GM12878 (cell line): ENCODE measurements at regions not wholly inside any gene's neighbourhood (a gene's known extent, or its start where the extent isn't known, plus 50 kb on each side); places are given as distances from the start of the nearest gene placed in this dataset.

Experiments used
- ATAC-seq: fragments of 200-7000 bp; cut with Tn5 transposase; 3 replicates; pipeline ENCODE4 v1.9.1; 2020; ENCODE audit warnings: mild to moderate bottlenecking, moderate library complexity
- BruUV-seq: library from RNA; stranded (reverse); fragments of 400-500 nt; replicated peaks from 2 replicates; lab custom pipeline; 2021; lab: Mats Ljungman, UMichigan
- CTCF ChIA-PET: fragments of 300-600 bp; sonication (Branson Sonifier 250); formaldehyde crosslinking; extraction: SDS; loops from one replicate; lab custom pipeline; 2021; ENCODE audit warnings: inconsistent platforms; lab: Yijun Ruan, JAX
- POLR2A ChIA-PET: fragments of 350-600 bp; formaldehyde crosslinking; extraction: SDS; loops from one replicate; lab custom pipeline; 2021; ENCODE audit warnings: inconsistent platforms; lab: Charles Lee
- RAD21 ChIA-PET: fragments of 300-600 bp; sonication (Branson Sonifier 250); formaldehyde crosslinking; loops from one replicate; lab custom pipeline; 2023; ENCODE audit warnings: antibody characterized with exemption; ENCODE audit not compliant: unreplicated experiment; lab: Charles Lee
- SMC1A ChIA-PET: fragments of 300-600 bp; sonication (Branson Sonifier 250); formaldehyde crosslinking; loops from one replicate; lab custom pipeline; 2023; ENCODE audit not compliant: unreplicated experiment, uncharacterized antibody; lab: Charles Lee
- DNase-seq: peaks from one replicate; pipeline ENCODE4 v3.0.0-alpha.2; 2011; ENCODE audit warnings: low read depth, low spot score
- FAIRE-seq: peaks from 3 replicates; lab custom pipeline; 2011; peaks lifted over from hg19 to GRCh38; lab: Jason Lieb, UNC
- H2AFZ ChIP-seq: 2 replicates; pipeline ENCODE4 v1.6.0; 2011; ENCODE audit warnings: low read depth, low read length, control low read depth; ENCODE audit not compliant: control insufficient read depth
- H3K27ac ChIP-seq: 2 replicates; pipeline ENCODE4 v1.5.1; 2011; ENCODE audit warnings: control low read depth; ENCODE audit not compliant: control insufficient read depth, insufficient read depth
- H3K27me3 ChIP-seq, 2 experiments: replicated peaks in 1 of 2; 2 replicates each; pipeline versions ENCODE4 v1.6.0 to v1.6.1; 2011; ENCODE audit warnings: low read length in 1 of 2; ENCODE audit not compliant: control insufficient read depth in 2 of 2, insufficient read depth in 2 of 2
- H3K36me3 ChIP-seq, 2 experiments: 2 replicates each; pipeline ENCODE4 v1.5.1; 2011; ENCODE audit warnings: low read length in 1 of 2; ENCODE audit not compliant: control insufficient read depth in 2 of 2, insufficient read depth in 2 of 2
- H3K4me1 ChIP-seq: 2 replicates; pipeline ENCODE4 v1.6.1; 2011; ENCODE audit warnings: mild to moderate bottlenecking, low read length, moderate library complexity, mixed read lengths; ENCODE audit not compliant: control insufficient read depth, insufficient read depth
- H3K4me2 ChIP-seq: 2 replicates; pipeline ENCODE4 v1.6.0; 2011; ENCODE audit warnings: control low read depth; ENCODE audit not compliant: control insufficient read depth, insufficient read depth
- H3K4me3 ChIP-seq: fragments of 200-600 bp; sonication (generic); 2 replicates; pipeline ENCODE4 v1.5.1; 2016
- H3K79me2 ChIP-seq: 2 replicates; pipeline ENCODE4 v1.6.0; 2011; ENCODE audit warnings: low read length; ENCODE audit not compliant: control insufficient read depth, insufficient read depth
- H3K9ac ChIP-seq: 2 replicates; pipeline ENCODE4 v1.8.0; 2011; ENCODE audit warnings: low read length, control low read depth, mixed read lengths; ENCODE audit not compliant: control insufficient read depth, insufficient read depth
- H3K9me3 ChIP-seq: replicated peaks from 3 replicates; pipeline ENCODE4 v1.5.1; 2011; ENCODE audit warnings: mild to moderate bottlenecking, low read length; ENCODE audit not compliant: control insufficient read depth, insufficient read depth
- H4K20me1 ChIP-seq: 2 replicates; pipeline ENCODE4 v1.6.0; 2011; ENCODE audit not compliant: control insufficient read depth, insufficient read depth
- ATF7 ChIP-seq: fragments of 450-650 bp; IDR thresholded peaks from 2 replicates; pipeline ENCODE4 v1.6.1; 2016; ENCODE audit warnings: low read depth, mild to moderate bottlenecking
- CHD2 ChIP-seq: IDR thresholded peaks from 2 replicates; pipeline ENCODE4 v1.6.1; 2011; ENCODE audit warnings: low read depth, low read length, improper control_type of control experiment, borderline replicate concordance
- EED ChIP-seq: sonication (generic); IDR thresholded peaks from 2 replicates; pipeline ENCODE4 v1.6.1; 2016; ENCODE audit warnings: antibody characterized with exemption, low read depth
- KAT2A ChIP-seq: conservative IDR thresholded peaks from 2 replicates; pipeline ENCODE4 v1.6.1; 2011; ENCODE audit warnings: low read depth, low read length; ENCODE audit not compliant: control insufficient read depth
- MEF2B ChIP-seq: fragments of 450-650 bp; IDR thresholded peaks from 2 replicates; pipeline ENCODE4 v1.6.1; 2018; ENCODE audit warnings: mild to moderate bottlenecking, moderate library complexity; ENCODE audit not compliant: partially characterized antibody, poor library complexity, severe bottlenecking
- NFIC ChIP-seq: IDR thresholded peaks from 2 replicates; pipeline ENCODE4 v1.6.1; 2012; ENCODE audit warnings: low read depth, mild to moderate bottlenecking, inconsistent platforms, low read length, moderate library complexity
- NFYA ChIP-seq: IDR thresholded peaks from 2 replicates; pipeline ENCODE4 v1.6.1; 2011; ENCODE audit warnings: low read depth, mild to moderate bottlenecking, low read length, improper control_type of control experiment, borderline replicate concordance
- NFYB ChIP-seq: IDR thresholded peaks from 2 replicates; pipeline ENCODE4 v1.6.1; 2011; ENCODE audit warnings: low read depth, mild to moderate bottlenecking, low read length, improper control_type of control experiment, moderate library complexity; ENCODE audit not compliant: insufficient read depth
- NR2C1 ChIP-seq: fragments of 450-650 bp; IDR thresholded peaks from 2 replicates; pipeline ENCODE4 v1.6.1; 2017; ENCODE audit warnings: antibody characterized with exemption, mild to moderate bottlenecking, moderate library complexity
- PML ChIP-seq: IDR thresholded peaks from 2 replicates; pipeline ENCODE4 v1.6.1; 2012; ENCODE audit warnings: low read length, inconsistent platforms
- SMAD1 ChIP-seq: fragments of 450-650 bp; IDR thresholded peaks from 2 replicates; pipeline ENCODE4 v1.6.1; 2018; ENCODE audit warnings: mild to moderate bottlenecking, low read depth; ENCODE audit not compliant: partially characterized antibody
- STAT3 ChIP-seq: IDR thresholded peaks from 2 replicates; pipeline ENCODE4 v1.6.1; 2011; ENCODE audit warnings: low read depth, low read length, improper control_type of control experiment
- TCF7 ChIP-seq: IDR thresholded peaks from 2 replicates; pipeline ENCODE4 v1.6.1; 2014; ENCODE audit warnings: antibody characterized with exemption, borderline replicate concordance
- WRNIP1 ChIP-seq: IDR thresholded peaks from 2 replicates; pipeline ENCODE4 v1.6.1; 2011; ENCODE audit warnings: low read depth, low read length, improper control_type of control experiment, borderline replicate concordance
- ZNF217 ChIP-seq: fragments of 450-650 bp; IDR thresholded peaks from 2 replicates; pipeline ENCODE4 v1.6.1; 2017; ENCODE audit warnings: antibody characterized with exemption, mild to moderate bottlenecking
- WGBS: methylation state at CpG from one replicate; pipeline ENCODE4 v1.1.6; 2016; ENCODE audit warnings: low lambda C conversion rate; ENCODE audit not compliant: insufficient replicate concordance, insufficient coverage; ENCODE audit errors: missing lambda C conversion rate; 5-methylcytosine and 5-hydroxymethylcytosine counted together
- in situ Hi-C: fragments of 300-500 bp; cut with MboI; formaldehyde crosslinking; loops from 9 replicates; pipeline ENCODE4 v1.14.3; 2018; ENCODE audit warnings: mixed read lengths
- intact Hi-C: fragments of 100-400 bp; cut with micrococcal nuclease; formaldehyde crosslinking; loops from one replicate; pipeline ENCODE4 v1.14.2; 2022; ENCODE audit not compliant: unreplicated experiment
- TF ChIP-seq, protein P1 (sequence below): IDR thresholded peaks from 2 replicates; pipeline ENCODE4 v1.6.1; 2011; ENCODE audit warnings: low read depth, low read length, improper control_type of control experiment, borderline replicate concordance
- TF ChIP-seq, protein P2 (sequence below): fragments of 450-650 bp; IDR thresholded peaks from 2 replicates; pipeline ENCODE4 v1.6.1; 2018; ENCODE audit warnings: borderline replicate concordance, mild to moderate bottlenecking; ENCODE audit not compliant: partially characterized antibody
- TF ChIP-seq, protein P3 (sequence below): fragments of 450-650 bp; IDR thresholded peaks from 2 replicates; pipeline ENCODE4 v1.6.1; 2017; ENCODE audit warnings: low read depth, mild to moderate bottlenecking, moderate library complexity

DNA sequence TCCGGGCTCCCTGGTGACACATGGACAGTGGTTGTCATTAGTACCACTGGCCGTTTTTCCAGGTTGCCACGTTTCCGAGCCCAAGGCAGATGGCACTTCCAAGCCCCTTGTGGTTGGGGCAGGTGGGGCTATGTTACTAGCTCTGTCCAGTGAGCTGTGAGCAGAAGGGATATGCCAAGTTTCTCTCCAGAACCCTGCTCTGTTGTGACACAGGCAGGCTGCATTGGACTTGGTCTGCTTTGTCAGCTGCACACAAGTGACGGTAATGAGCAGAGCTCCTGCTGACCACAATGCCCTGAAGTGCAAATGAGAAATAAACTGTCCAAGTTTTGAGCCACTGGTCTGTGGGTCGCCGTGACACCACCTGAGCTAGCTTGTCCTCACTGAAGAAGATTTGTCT lies 118.8 kb downstream of the GYPC start (continued):
- TF ChIP-seq CHD2: no peak
- TF ChIP-seq NFYB: no peak
- TF ChIP-seq, protein P1, sequence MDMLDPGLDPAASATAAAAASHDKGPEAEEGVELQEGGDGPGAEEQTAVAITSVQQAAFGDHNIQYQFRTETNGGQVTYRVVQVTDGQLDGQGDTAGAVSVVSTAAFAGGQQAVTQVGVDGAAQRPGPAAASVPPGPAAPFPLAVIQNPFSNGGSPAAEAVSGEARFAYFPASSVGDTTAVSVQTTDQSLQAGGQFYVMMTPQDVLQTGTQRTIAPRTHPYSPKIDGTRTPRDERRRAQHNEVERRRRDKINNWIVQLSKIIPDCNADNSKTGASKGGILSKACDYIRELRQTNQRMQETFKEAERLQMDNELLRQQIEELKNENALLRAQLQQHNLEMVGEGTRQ: no peak
- TF ChIP-seq EED: no peak
- TF ChIP-seq WRNIP1: no peak
- no peak for TF ChIP-seq MEF2B
- TF ChIP-seq ATF7: no peak
- TF ChIP-seq ZNF217: no peak

DNA sequence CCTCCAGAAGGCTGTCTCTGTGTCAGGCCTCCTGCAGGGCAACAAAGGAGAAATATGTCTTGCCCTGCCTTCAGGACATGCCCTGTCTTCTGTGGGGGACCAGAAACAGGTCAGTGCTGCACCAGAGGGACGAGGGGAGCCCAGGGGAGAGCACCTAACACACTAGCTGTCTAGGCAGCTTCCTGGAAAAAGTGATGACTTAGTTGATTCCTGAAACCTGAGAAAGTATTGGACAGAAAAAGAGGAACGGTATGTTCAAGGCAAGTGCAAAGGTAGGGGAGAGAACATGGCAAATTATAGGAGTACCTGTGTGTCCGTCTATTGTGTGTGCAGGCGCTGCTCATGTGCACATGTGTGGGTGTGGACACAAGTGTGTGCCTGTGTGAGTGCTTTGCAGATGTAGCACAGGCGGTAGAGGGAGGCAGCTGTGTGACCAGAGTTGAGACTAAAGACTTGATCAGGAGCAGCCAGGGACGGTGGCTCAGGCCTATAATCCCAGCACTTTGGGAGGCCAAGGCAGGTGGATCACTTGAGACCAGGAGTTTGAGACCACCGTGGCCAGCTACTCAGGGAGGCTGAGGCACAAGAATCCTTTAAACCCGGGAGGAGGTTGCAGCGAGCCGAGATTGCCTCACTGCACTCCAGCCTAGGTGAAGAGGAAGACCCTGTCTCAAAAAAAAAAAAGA lies 119.5 kb downstream of the GYPC start:
- ATAC-seq: no peak
- intact Hi-C loops: loop anchor here (5.0 to 10.0 kb wide), 2 partner anchors 118 to 1971 kb away; partner anchors contain the start of gene GYPC
- DNase-seq: no peak
- no peak overlapping the region for H3K4me2 ChIP-seq
- BruUV-seq: no TSS peak
- H3K27me3 ChIP-seq: no peaks in the 10 kb centered on the region
- in situ Hi-C loops: no loop called here
- no peaks in the 10 kb centered on the region for H3K79me2 ChIP-seq
- ChIA-PET SMC1A (interaction anchor here (0.9 to 6.4 kb wide), 2 partner anchors 125 to 247 kb away, joined by 3 to 58 read pairs; no protein-coding TSS in a partner anchor), POLR2A (no interaction called here), CTCF (interaction anchor here (2.2 to 7.6 kb wide), 2 partner anchors 27 to 248 kb away, joined by 8 to 124 read pairs; no protein-coding TSS in a partner anchor), RAD21 (interaction anchor here (0.9 to 5.1 kb wide), 5 partner anchors 111 to 248 kb away, joined by 3 to 58 read pairs (median 7); no protein-coding TSS in a partner anchor)
- H4K20me1 ChIP-seq: no peaks in the 10 kb centered on the region
- H3K27ac ChIP-seq: no peak overlapping the region
- H3K9ac ChIP-seq: no peak overlapping the region
- no peaks in the 10 kb centered on the region for H3K36me3 ChIP-seq
- H2AFZ ChIP-seq: no peak overlapping the region
- FAIRE-seq: no peak
- H3K9me3 ChIP-seq: no peaks in the 10 kb centered on the region
- WGBS: 32% methylated on average over 10 of the region's 10 CpGs
- H3K4me3 ChIP-seq: no peak overlapping the region
- H3K4me1 ChIP-seq: peaks cover 6% of the 10 kb centered on the region
- TF ChIP-seq TCF7 (no peak), NR2C1 (no peak), EED (no peak), SMAD1 (no peak), NFIC (no peak), STAT3 (no peak), PML (no peak), KAT2A (no peak), NFYA (no peak)
- TF ChIP-seq, protein P2, sequence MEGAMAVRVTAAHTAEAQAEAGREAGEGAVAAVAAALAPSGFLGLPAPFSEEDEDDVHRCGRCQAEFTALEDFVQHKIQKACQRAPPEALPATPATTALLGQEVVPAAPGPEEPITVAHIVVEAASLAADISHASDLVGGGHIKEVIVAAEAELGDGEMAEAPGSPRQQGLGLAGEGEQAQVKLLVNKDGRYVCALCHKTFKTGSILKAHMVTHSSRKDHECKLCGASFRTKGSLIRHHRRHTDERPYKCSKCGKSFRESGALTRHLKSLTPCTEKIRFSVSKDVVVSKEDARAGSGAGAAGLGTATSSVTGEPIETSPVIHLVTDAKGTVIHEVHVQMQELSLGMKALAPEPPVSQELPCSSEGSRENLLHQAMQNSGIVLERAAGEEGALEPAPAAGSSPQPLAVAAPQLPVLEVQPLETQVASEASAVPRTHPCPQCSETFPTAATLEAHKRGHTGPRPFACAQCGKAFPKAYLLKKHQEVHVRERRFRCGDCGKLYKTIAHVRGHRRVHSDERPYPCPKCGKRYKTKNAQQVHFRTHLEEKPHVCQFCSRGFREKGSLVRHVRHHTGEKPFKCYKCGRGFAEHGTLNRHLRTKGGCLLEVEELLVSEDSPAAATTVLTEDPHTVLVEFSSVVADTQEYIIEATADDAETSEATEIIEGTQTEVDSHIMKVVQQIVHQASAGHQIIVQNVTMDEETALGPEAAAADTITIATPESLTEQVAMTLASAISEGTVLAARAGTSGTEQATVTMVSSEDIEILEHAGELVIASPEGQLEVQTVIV: no peak
- TF ChIP-seq, protein P3, sequence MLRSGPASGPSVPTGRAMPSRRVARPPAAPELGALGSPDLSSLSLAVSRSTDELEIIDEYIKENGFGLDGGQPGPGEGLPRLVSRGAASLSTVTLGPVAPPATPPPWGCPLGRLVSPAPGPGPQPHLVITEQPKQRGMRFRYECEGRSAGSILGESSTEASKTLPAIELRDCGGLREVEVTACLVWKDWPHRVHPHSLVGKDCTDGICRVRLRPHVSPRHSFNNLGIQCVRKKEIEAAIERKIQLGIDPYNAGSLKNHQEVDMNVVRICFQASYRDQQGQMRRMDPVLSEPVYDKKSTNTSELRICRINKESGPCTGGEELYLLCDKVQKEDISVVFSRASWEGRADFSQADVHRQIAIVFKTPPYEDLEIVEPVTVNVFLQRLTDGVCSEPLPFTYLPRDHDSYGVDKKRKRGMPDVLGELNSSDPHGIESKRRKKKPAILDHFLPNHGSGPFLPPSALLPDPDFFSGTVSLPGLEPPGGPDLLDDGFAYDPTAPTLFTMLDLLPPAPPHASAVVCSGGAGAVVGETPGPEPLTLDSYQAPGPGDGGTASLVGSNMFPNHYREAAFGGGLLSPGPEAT: no peak
